ENCODE measurements at regions not wholly inside any gene's neighbourhood (a gene's known extent, or its start where the extent isn't known, plus 50 kb on each side); places are given as distances from the start of the nearest gene placed in this dataset.

- DNase-seq (ENCODE audit: insufficient read length, low spot score) (no peak), FAIRE-seq (no peak)
- TF ChIP-seq, protein P1, sequence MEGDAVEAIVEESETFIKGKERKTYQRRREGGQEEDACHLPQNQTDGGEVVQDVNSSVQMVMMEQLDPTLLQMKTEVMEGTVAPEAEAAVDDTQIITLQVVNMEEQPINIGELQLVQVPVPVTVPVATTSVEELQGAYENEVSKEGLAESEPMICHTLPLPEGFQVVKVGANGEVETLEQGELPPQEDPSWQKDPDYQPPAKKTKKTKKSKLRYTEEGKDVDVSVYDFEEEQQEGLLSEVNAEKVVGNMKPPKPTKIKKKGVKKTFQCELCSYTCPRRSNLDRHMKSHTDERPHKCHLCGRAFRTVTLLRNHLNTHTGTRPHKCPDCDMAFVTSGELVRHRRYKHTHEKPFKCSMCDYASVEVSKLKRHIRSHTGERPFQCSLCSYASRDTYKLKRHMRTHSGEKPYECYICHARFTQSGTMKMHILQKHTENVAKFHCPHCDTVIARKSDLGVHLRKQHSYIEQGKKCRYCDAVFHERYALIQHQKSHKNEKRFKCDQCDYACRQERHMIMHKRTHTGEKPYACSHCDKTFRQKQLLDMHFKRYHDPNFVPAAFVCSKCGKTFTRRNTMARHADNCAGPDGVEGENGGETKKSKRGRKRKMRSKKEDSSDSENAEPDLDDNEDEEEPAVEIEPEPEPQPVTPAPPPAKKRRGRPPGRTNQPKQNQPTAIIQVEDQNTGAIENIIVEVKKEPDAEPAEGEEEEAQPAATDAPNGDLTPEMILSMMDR (IDR thresholded peaks at IDR 0.05; ENCODE audit: insufficient read depth, missing control alignments): no peak
These were observed 105.7 kb downstream of the LRRC70 start for GRCh38 chr5:62684310-62684709.

DNA sequence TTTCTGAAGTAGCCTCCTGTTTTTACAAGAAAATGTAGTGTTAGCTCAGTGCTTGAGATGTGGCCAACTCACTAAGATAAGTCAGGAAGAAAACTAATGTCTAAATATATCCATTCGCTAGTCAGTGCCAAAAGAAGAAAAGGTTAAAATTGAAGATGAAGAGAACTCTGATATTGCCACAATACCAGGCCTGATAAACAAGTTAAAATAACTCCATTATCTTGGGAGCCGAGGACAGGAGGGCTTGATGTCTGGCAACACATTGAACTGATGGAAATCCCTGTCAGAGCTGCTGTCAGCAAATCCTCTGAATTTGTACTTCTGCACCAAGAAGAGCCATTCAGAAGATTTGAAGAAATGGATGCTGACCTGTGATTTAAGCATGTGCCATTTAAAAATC is 103.4 kb downstream of the LRRC70 start:
- TF ChIP-seq, protein P1 (IDR thresholded peaks at IDR 0.05; ENCODE audit: insufficient read depth, missing control alignments): no peak
- FAIRE-seq (no peak), DNase-seq (ENCODE audit: insufficient read length, low spot score) (no peak)

DNA sequence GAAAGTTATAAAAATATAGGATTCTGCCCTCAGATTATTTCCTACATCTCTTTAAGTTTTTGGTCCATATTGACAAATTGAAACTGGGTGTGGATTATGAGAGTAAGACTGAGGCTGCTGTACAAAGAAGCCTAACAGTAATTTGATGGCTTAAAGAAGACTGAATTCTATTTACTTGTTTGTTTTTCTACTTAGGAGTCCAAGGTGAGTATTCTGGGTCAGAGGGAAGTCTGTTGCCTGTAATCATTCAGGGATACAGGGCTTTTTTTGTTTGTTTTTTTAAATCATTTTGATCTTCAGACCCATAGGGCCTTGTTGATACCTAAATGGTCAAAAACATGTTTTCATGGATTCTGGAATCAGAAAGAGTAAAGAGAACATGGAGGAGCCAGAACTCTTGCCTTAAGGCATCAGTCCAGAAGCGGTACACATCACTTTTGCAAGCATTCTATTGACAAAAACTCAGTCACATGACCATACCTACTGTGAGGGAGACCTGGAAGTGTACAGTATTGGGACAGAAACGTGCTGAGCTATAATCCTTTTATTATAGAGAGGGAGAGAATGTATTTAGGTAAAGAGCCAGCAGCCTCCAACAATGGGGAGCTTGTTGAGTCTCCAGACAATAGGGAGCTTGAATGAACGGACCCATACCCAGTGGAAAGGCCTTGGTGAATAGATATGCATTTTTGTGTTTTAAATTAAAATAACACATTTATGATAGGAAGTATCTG is 102.7 kb downstream of the LRRC70 start:
- no peak for FAIRE-seq
- TF ChIP-seq, protein P1 (IDR thresholded peaks at IDR 0.05; ENCODE audit: insufficient read depth, missing control alignments): no peak
- DNase-seq (ENCODE audit: insufficient read length, low spot score): no peak

GRCh38 chr5:62680121-62680520 is 101.5 kb downstream of the LRRC70 start:
- DNase-seq (ENCODE audit: insufficient read length, low spot score): no peak
- TF ChIP-seq, protein P1 (IDR thresholded peaks at IDR 0.05; ENCODE audit: insufficient read depth, missing control alignments): no peak
- FAIRE-seq: no peak

All from D721Med (cell line).